ENCODE measurements at regions not wholly inside any gene's neighbourhood (a gene's known extent, or its start where the extent isn't known, plus 50 kb on each side); places are given as distances from the start of the nearest gene placed in this dataset.

- DNase-seq, result no peak
- Histone ChIP-seq H3K27me3 (ENCODE audit: control insufficient read depth, insufficient read depth, low read length, poor library complexity, severe bottlenecking) (no peaks in the 10 kb centered on the region), H3K9ac (ENCODE audit: extremely low read depth, low read length, poor library complexity, severe bottlenecking) (no peak overlapping the region), H3K27ac (ENCODE audit: low read depth, low read length) (no peak overlapping the region), H3K9me3 (ENCODE audit: control insufficient read depth, low read length) (peaks cover 31% of the 10 kb centered on the region), H3K36me3 (ENCODE audit: control insufficient read depth, insufficient read depth, low read length) (no peaks in the 10 kb centered on the region), H3K4me3 (ENCODE audit: low read length) (no peak overlapping the region), H3K4me1 (ENCODE audit: control insufficient read depth, insufficient read depth, low read length) (no peaks in the 10 kb centered on the region)
- H3K9me3 Mint-ChIP-seq, result peaks cover 34% of the 10 kb centered on the region
- 96 to 100% methylated on average over 1 to 2 of the region's 2 CpGs for WGBS, 2 experiments (ENCODE audit: insufficient coverage in 1 of 2, insufficient read length in 1 of 2)
- H3K36me3 Mint-ChIP-seq (ENCODE audit: low read depth), result peaks cover 3% of the 10 kb centered on the region
- H3K4me3 Mint-ChIP-seq, result no peak overlapping the region
- no peak overlapping the region for H3K27ac Mint-ChIP-seq
- H3K27me3 Mint-ChIP-seq (ENCODE audit: insufficient read depth), result no peaks in the 10 kb centered on the region
- TF ChIP-seq CTCF (conservative IDR thresholded peaks at IDR 0.05), result no peak
- H3K4me1 Mint-ChIP-seq, result no peaks in the 10 kb centered on the region
Observed at GRCh38 chr3:30069056-30069455, 537.3 kb upstream of the TGFBR2 start.

DNA sequence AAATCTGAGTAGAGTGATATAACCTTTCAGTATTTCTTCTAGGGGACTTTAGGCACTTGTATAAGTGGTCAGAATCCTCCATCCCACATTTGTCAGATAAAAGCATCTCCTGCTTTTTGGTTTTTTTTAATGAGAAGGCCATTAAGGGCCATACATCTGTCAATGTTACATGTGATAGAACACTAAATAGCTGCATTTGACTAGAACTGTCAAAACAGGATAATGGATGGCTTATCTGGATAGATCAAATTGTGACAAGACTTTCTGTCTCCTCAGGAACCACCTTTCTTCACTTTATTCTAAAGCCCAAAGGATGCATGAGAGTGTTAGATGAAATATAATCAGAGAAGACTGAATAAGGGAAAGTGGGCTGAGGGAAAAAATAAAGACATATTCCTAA, 533.4 kb upstream of the TGFBR2 start:
- Histone ChIP-seq H3K9ac (ENCODE audit: extremely low read depth, low read length, poor library complexity, severe bottlenecking) (no peak overlapping the region), H3K4me1 (ENCODE audit: control insufficient read depth, insufficient read depth, low read length) (peaks cover 8% of the 10 kb centered on the region), H3K27me3 (ENCODE audit: control insufficient read depth, insufficient read depth, low read length, poor library complexity, severe bottlenecking) (no peaks in the 10 kb centered on the region), H3K36me3 (ENCODE audit: control insufficient read depth, insufficient read depth, low read length) (no peaks in the 10 kb centered on the region), H3K27ac (ENCODE audit: low read depth, low read length) (no peak overlapping the region), H3K9me3 (ENCODE audit: control insufficient read depth, low read length) (peaks cover 17% of the 10 kb centered on the region), H3K4me3 (ENCODE audit: low read length) (no peak overlapping the region)
- TF ChIP-seq CTCF (conservative IDR thresholded peaks at IDR 0.05), result no peak
- peaks cover 8% of the 10 kb centered on the region for H3K4me1 Mint-ChIP-seq
- no peaks in the 10 kb centered on the region for H3K36me3 Mint-ChIP-seq (ENCODE audit: low read depth)
- H3K4me3 Mint-ChIP-seq, result no peak overlapping the region
- H3K27ac Mint-ChIP-seq, result no peak overlapping the region
- no peak for DNase-seq
- H3K9me3 Mint-ChIP-seq, result peaks cover 7% of the 10 kb centered on the region
- H3K27me3 Mint-ChIP-seq (ENCODE audit: insufficient read depth), result no peaks in the 10 kb centered on the region

DNA sequence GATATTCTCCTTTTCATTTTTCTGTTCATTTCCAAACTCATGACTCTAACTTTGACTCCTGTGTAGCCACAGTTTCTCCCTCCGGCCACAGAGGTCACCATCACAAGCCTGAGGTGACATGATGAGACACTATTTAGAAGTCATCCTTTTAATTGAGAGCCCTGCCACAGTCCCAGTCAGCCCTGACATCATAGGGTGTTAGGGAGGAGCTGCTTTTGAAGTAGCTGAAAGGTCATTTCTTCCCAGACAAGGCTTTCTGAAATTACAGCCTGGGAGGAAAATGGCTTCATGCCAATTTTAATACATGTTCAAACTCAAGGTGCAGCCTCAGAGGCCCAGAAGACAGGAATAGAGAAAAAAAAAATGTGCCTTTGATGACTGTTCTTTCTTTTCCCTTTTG, 532.8 kb upstream of the TGFBR2 start:
- peaks cover 11% of the 10 kb centered on the region for H3K4me1 Mint-ChIP-seq

More for the DNA sequence above, 532.8 kb upstream of the TGFBR2 start:
- Mint-ChIP-seq H3K36me3 (ENCODE audit: low read depth) (no peaks in the 10 kb centered on the region), H3K27me3 (ENCODE audit: insufficient read depth) (no peaks in the 10 kb centered on the region), H3K9me3 (peaks cover 7% of the 10 kb centered on the region), H3K4me3 (no peak overlapping the region), H3K27ac (no peak overlapping the region)
- Histone ChIP-seq H3K4me1 (ENCODE audit: control insufficient read depth, insufficient read depth, low read length) (peaks cover 8% of the 10 kb centered on the region), H3K4me3 (ENCODE audit: low read length) (no peak overlapping the region), H3K9ac (ENCODE audit: extremely low read depth, low read length, poor library complexity, severe bottlenecking) (no peak overlapping the region), H3K27ac (ENCODE audit: low read depth, low read length) (no peak overlapping the region), H3K36me3 (ENCODE audit: control insufficient read depth, insufficient read depth, low read length) (no peaks in the 10 kb centered on the region), H3K9me3 (ENCODE audit: control insufficient read depth, low read length) (peaks cover 17% of the 10 kb centered on the region), H3K27me3 (ENCODE audit: control insufficient read depth, insufficient read depth, low read length, poor library complexity, severe bottlenecking) (no peaks in the 10 kb centered on the region)
- 57 to 85% methylated on average over 1 of the region's 1 CpG for WGBS, 2 experiments (ENCODE audit: insufficient coverage in 1 of 2, insufficient read length in 1 of 2)
- DNase-seq, result no peak
- TF ChIP-seq CTCF (conservative IDR thresholded peaks at IDR 0.05), result no peak

Measured in endodermal cell (in vitro differentiated cells).